GM21717 (cell line): ENCODE measurements at regions not wholly inside any gene's neighbourhood (a gene's known extent, or its start where the extent isn't known, plus 50 kb on each side); places are given as distances from the start of the nearest gene placed in this dataset.

ENCODE experiments used
- ATAC-seq: cut with Tn5 transposase; IDR thresholded peaks from one replicate; pipeline ENCODE4 v1.9.1; 2021; ENCODE audit warnings: mild to moderate bottlenecking, moderate library complexity; ENCODE audit not compliant: unreplicated experiment

GRCh38 chr21:25385341-25385740 is 221.9 kb downstream of the MRPL39 start:
- no peak for ATAC-seq

GRCh38 chr21:25384782-25385181 is 222.5 kb downstream of the MRPL39 start:
- no peak for ATAC-seq

- ATAC-seq: no peak
Measured at GRCh38 chr21:25383545-25383944, 223.7 kb downstream of the MRPL39 start.

GRCh38 chr21:25381936-25382452 is 225.3 kb downstream of the MRPL39 start:
- ATAC-seq: no peak

- ATAC-seq: no peak
Measured at GRCh38 chr21:25375675-25376074, 231.6 kb downstream of the MRPL39 start.

- ATAC-seq: no peak
Measured at GRCh38 chr21:25373126-25374082, 233.9 kb downstream of the MRPL39 start.

GRCh38 chr21:25371841-25372425 is 235.3 kb downstream of the MRPL39 start:
- no peak for ATAC-seq

- no peak for ATAC-seq
Measured at GRCh38 chr21:25370311-25370744, 237.0 kb downstream of the MRPL39 start.

- no peak for ATAC-seq
Measured at GRCh38 chr21:25369524-25370300, 237.6 kb downstream of the MRPL39 start.

GRCh38 chr21:25368531-25368930 is 238.8 kb downstream of the MRPL39 start:
- no peak for ATAC-seq

GRCh38 chr21:25366116-25366515 is 241.2 kb downstream of the MRPL39 start:
- no peak for ATAC-seq

- no peak for ATAC-seq
Measured at GRCh38 chr21:25362375-25363267, 244.7 kb downstream of the MRPL39 start.

- no peak for ATAC-seq
Measured at GRCh38 chr21:25361765-25362164, 245.5 kb downstream of the MRPL39 start.

GRCh38 chr21:25361097-25361496 is 246.2 kb downstream of the MRPL39 start:
- ATAC-seq: no peak

- ATAC-seq: no peak
Measured at GRCh38 chr21:25360593-25360992, 246.7 kb downstream of the MRPL39 start.

- no peak for ATAC-seq
Measured at GRCh38 chr21:25359724-25360123, 247.6 kb downstream of the MRPL39 start.

GRCh38 chr21:25350056-25350455 is 257.2 kb downstream of the MRPL39 start:
- ATAC-seq: no peak

- no peak for ATAC-seq
Measured at GRCh38 chr21:25343774-25344545, 263.3 kb downstream of the MRPL39 start.

- no peak for ATAC-seq
Measured at GRCh38 chr21:25342816-25343215, 264.5 kb downstream of the MRPL39 start.
